HG03558 (cell line): ENCODE measurements at regions not wholly inside any gene's neighbourhood (a gene's known extent, or its start where the extent isn't known, plus 50 kb on each side); places are given as distances from the start of the nearest gene placed in this dataset.
"Not testable (repeated sequence)": the region's sequence is repeated elsewhere in the genome, so short reads cannot be mapped to it uniquely, and the experiment has no call there.

Experiments
- ATAC-seq: cut with Tn5 transposase; IDR thresholded peaks from one replicate; pipeline ENCODE4 v1.9.1; 2021; ENCODE audit warnings: moderate number of reproducible peaks; ENCODE audit not compliant: unreplicated experiment; ENCODE audit errors: extremely low read depth

DNA sequence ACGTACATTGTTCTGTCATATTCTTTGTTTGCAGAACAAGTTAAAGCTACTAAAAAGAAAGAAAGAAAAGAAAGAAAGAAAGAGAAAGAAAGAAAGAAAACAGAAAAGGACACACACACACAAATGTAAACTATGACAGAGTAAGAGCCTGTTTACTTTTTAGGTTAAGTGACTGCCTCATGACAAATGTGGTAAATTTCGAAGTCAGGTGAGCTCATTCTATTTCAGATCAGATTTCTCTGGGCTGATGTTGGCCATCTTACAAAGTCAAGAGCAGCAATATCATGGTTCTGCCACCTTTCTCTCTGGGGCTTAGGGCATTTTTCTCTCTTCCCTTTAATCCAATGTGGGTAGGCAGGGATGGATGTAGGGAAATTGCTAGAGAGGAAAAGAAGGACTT lies 299.5 kb downstream of the ANAPC1 start:
- ATAC-seq, result not testable (repeated sequence)

DNA sequence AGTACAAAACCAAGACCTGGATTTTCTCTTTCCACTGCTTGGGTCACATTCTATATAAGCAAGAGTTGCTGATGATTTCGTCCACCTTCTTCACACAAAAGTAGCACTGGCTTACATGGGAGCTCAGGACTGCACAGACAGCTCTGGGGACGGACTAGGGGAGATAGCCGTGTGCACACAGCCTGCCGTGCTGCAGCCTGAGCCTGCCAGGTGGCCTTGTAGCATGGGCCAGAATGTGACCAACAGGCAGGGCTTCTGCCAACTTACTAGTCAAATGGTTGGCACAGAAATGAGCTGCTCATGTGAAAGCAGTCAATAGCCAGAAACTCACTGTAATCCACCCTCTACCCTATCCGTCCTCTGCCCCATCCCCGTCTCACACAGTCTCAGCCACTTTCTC lies 299.0 kb downstream of the ANAPC1 start:
- ATAC-seq, result not testable (repeated sequence)

DNA sequence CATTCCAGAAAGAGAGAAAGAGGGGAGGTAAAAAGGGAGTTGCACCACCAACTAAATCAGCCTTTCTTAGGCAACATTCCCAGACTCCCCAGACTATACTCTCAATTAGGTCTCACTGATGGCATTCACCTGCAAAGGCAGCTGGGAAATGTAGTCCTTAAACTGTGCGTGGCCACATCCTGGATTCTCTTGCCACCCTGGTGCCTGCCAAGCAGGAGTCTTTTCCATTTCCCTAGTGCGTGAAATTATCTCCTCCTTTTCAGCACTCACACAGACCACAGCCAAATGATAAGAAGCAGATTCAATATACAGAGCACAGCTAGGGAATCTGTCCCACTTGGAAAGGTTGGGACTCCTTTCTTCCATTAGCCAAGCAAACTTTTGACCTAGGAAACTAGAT lies 298.0 kb downstream of the ANAPC1 start:
- not testable (repeated sequence) for ATAC-seq

DNA sequence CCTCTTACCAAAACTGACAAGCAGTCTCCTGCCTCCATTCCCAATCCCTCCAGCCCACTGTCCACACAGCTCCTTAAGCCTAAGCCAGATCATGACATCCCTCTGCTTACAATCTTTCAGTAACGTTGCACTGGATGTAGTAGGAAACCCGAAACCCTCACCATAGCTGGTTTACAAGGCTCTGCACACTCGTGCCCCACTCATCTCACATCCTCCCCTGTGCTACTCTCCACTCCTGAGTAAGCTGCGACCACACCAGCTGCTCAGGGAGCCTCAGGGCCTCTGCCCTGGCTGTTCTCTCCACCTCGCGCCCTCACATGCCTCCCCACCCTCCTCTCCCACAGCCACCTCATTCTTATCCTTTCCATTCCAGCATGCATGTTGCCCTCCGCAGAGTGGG lies 288.9 kb downstream of the ANAPC1 start:
- ATAC-seq, result not testable (repeated sequence)

DNA sequence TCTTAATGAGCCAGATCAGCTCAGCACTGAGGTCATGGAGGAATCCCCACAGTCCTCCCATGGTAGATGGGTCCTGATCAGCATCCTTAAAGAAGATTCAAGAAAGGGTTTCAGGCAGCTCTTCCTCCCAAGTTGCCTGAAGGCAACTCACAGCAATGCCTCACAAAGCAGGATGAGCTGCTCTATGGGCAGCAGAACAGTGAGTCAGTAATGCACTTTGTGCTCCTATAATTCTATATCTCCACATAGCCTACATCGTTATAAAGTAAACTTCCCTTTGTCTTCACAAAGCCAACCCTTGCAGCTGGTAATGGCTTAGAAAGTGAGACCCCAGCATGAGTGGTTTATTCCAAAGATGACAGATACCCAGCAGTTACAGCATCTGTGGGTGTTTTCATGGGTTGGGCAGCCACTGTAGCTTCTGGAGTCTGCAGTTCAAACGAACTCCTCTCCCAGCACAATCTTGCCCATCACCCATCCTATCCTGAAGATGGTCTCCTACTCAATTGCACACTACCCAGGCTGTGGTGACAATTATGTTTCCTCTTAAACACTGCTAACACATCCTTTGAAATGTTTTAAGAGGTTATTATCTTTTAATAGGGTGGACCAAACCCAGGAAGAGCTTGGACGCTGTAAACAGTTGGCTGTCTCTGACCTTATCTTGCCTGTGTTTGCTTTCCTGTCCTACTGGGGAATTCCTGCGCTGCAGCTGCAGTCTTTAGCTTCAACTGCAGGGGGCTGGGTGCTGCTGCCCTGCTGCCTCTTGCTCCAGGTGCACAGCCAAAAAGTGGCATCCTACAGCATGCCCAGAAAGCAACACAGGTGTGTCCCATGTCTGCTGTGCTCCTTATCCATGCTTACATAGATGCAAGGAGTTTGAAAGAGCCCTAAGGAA lies 286.9 kb downstream of the ANAPC1 start:
- not testable (repeated sequence) for ATAC-seq

DNA sequence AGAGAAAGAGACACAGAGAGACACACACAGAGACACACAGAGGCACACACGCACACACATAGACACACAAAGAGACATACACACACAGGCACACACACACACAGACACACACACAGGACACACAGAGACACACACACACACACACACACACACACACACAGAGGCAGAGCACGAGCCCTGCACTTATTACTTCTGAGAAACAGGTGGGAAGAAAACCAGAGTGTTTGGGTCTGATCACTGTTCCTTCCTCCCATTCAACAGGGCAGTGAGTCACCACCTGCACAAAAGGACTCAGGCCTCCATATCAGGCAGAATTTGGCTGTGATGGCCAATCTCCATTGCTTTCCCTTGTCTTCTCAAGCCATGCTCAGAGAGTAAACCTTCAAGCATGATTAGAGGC lies 285.0 kb downstream of the ANAPC1 start:
- ATAC-seq, result not testable (repeated sequence)

DNA sequence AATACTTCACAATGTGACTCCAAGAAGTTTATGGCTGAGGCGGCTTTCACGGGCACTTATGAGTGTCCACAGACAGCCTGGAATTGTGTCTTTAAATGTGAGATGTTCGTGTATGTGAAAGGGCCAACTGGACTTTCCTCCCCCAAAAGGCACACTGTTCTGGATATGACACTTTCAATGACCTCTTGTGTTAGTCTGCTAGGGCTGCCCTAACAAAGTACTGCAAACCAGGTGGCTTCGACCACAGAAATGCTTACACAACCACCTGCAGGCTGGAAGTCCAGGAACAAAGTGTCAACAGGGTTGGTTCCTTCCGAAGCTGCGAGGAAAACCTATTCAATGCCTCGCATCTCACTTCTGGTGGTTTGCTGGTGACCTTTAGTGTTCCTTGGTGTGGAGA lies 281.7 kb downstream of the ANAPC1 start:
- ATAC-seq, result not testable (repeated sequence)

DNA sequence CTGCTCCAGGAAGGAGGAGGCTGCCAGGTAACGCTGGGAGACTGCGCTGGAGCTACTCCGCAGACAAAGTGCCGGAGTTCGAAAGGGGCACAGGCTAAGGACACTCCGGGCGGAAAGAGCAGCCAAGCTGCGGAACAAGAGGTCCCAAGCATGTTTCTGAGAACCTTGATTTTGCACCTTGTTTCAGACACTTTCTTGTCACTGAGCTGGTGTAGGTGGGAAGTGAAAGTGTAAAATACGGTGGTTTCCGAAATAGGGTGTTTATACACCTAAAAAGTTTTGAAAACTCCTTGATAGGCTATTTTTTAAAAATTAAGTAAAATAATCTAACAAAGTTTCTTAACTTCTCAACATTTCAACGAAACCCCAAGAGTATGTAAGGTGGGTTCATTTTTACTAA lies 278.2 kb downstream of the ANAPC1 start:
- ATAC-seq, result not testable (repeated sequence)

DNA sequence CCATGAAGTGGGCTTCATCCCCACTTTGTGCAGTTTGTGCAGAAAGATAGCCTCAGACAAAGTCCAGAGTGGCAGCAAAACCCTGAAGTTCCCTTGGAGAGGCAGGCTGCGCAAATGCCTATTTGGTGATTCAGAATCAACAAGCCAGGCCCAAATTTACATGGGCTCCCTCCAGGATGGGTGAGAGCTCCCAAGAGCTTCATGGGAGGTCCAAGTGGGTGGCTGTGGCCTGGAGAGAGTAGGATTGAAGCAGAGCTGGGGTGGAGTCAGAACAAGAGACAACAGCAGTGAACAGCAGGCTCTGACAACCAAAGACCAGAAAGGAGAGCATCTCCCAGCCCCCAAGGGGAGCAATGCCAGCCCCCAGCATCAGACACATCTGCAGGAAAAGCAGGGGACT lies 277.4 kb downstream of the ANAPC1 start:
- not testable (repeated sequence) for ATAC-seq

DNA sequence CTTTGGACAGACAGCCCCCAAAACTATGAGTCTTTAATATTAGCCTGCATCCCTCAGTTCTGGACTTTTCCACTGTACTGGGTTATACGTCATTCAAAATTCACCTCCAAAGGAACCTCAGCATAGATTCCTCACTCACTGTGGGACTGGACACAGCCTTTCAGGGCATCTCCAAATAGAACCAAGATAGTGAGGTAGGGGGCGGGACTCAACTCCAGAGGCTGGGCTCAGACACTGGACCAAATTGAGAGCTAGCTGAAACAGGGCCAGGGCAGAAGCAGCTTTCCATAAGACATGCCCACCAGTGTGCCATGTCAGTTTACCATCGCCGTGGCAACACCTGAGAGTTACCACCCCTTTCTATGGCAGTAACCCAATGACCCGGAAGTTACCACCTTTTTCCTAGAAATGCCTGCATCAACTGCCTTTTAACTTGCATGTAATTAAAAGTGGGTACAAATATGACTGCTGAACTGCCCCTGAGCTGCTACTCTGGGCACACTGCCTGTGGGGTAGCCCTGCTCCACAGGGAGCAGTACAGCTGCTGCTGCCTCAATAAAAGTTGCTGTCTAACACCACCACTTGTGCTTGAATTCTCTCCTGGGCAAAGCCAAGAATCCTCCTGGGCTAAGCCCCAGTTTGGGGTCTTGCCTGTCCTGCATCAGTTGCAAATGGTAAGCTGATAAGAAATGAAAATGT lies 274.7 kb downstream of the ANAPC1 start:
- not testable (repeated sequence) for ATAC-seq

DNA sequence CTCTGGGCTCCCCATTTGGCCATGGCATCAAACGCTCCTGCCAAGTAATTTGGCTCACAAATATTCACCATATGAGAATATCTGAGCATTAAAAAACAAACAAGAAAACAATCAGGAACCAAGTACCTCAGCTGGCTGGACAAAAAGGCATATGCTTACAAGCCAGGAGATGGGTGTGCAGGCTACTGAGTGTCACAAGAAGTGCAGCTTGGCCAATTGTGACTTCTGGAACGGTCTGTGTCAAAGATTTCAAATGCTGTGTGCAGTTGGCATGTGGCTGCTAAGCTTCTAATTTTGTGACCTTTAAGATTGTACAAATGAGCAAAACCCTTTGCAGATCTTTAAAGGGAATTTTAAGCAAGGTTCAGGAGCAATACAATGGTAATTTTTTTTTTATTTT lies 274.0 kb downstream of the ANAPC1 start:
- ATAC-seq, result not testable (repeated sequence)

DNA sequence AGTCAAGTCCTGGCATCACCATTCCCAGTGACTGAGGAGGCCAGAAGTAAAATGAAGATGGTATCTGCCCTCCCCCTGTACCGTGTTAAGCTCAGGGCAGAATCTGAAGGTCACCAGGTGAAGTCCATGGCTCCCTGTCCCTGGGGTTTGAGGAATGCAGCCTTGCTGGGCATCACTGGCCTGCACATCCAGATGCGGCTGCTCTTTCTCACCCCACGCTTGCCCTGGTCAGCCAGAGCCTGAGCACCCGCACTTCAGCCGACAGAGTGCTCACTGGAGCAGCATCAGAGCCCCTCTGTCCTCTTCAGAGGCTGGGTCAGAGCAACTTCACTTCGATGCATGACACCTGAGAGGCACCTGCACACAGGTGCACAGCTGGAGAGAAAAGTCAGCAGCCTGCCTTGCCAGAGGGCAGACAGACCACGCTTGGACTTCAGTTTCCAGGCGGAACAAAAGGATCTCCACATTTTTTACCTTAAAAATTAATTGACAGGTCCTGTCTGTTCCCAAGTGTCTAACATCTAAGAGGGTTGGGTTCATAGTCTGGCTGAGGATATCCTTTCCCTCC lies 267.3 kb downstream of the ANAPC1 start:
- no peak for ATAC-seq

DNA sequence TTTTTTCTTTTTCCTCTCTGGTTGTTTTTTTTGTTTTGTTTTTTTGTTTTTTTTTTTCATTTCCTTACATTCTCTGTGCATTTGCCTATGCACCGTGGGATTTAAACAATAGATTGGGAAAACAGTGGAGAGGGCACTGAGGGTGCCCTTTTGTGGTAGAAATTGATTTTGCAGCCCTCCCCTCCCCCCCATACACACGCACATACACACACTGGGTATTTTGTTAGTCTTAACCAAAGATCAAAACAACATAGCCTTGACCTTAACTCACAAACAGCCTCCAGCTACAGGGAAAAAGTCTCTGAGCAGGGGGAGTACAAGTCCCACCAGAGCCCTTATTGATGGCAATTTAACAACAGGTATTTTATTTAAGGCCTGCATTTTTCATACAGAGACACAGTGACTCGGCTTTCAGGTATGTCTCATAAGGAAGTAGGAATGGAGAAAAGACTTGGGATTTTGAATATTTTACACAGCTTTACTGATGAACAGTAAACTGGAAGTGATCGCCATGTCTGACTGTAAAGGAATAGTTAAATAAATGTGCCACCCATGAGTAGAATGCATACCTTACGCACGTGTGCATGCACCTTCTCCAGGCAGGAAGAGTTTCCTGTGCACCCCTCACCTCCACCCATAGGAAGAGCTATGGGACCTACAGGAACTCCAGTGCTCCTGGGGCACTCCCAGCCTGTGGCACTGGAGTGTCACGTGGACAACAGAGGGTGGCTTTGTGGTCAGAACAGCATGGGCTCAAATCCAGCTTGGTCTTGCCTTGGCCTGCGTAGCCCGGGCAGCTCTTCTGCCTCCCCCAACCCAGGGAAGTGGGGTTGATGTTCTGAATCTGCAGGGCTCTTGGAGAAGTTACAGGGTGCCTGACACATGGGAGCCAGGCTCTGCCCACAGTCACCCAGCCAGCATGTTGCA lies 266.4 kb downstream of the ANAPC1 start:
- no peak for ATAC-seq

DNA sequence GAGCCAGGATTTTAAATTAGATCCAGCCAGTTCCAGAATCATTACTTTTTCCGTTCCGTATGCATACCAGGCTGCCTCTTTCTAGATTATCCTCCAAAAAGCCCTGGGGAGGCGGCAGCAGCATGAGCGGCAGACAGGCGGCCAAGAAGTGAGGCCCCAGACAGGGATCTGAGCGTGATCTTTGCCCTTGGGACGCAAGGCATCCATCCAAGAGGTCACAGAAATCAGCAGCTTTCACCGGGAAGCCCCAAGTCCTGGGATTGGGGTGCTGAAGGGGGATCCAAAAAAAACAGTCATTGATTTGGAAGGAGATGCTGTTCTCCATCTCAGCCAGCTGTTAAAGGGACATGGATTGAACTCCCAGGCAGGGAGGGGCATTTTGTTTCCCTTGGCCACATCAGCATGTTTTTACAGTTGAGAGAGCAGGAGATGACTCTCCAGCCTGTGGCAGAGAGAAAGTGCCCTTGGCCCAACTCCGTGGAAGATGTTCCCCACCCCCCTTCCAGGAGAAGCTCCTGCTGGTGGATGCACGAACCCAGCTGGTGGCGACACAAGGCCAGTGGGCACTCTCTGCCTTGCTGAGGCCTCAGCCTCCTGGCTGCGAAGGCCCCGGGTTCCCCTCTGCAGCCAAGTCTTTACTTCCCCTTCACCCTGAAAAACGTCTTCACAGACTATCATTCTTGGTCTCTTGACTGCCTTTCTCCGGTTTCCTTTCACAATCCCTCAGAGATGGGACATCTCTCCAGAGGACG lies 265.6 kb downstream of the ANAPC1 start:
- ATAC-seq, result no peak

DNA sequence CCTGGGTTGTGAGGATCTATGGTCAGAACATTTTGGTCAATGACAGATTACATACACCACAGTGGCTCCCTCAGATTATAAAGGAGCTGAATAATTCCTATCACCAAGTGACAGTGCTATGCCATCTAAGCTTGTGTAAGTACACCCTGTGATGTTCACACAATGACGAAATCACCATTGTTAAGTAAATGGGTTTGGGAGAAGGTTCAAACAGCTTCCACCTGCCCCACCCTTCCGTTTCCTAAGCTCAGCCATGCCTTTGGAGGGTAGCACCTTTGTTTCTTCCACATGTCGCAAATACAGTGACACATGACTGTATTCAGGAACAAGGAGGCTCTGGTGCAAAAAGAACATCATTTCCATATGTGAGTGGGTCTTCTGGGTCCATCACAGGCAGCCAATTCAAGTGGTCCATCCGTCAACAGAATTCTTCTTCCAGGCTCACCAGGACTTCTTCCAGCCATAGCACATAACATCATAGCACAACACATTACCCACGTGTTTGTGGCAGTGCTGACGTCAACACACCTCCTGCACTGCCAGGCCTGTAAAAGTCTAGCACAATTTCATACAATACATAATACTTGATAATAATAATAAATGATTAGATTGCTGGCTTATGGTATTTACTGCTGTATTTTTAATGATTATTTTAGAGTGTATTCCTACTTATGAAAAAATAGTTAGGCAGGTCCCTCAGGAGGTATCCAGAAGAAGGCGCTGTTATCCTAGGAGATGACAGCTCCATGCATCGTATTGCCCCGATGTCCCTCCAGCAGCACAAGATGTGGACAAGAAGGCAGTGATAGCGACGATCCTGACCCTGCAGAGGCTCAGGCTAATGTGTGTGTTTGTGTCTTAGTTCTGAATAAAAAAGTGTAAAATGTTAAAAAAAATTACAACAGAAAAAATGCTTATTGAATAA lies 264.8 kb downstream of the ANAPC1 start:
- ATAC-seq, result no peak

DNA sequence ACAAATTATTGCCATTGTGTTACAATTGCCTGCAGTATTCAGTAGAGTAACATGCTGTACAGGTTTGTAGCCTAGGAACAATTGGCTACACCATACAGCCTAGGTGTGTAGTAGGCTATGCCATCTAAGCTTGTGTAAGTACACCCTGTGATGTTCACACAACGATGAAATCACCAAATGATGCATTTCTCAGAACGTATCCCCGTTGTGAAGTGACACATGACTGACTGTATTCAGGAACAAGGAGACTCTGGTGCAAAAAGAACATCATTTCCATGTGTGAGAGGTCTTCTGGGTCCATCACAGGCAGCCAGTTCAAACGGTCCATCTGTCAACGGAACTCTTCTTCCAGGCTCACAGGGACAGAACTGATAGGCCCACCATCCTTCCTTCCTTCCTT lies 263.7 kb downstream of the ANAPC1 start:
- ATAC-seq, result no peak

DNA sequence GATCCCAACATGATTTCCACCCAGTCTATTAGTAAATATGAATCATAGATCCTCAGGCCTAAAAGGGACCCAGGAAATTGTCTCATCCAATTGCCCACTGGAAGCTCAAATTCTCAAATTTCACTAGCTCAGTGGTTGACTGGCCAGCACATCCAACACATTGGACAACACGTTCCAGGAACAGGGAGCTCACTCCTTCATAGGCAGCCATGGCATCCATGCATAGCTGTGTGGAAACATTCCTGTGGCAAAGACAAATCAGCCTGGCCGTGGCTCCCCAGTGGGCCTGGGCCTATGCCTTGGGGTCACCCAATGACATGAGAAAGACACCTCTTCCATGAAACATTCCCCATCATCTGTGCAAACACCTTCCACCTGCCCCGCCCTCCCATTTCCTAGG lies 261.1 kb downstream of the ANAPC1 start:
- ATAC-seq, result no peak

DNA sequence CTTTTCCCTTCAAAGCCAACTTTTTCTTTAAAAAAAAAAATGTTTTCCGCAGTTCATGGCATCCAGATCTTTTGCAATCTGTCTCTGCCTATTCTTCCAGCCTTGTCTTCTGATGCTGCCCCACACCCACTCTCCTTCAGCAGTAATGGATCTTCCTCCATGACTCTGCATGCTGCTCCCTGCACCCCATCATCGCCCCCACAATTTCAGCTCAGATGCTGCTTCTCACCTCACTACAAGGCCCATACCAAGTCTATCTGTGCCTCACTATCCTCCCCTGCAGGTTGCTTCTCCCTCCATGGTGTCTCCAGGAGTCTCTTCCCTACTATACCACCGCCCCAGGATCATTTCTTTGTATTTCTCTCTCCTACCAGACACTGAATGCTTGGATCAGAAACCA lies 260.6 kb downstream of the ANAPC1 start:
- no peak for ATAC-seq
